Natural killer cell treated with Interleukin-12 subunit alpha and Interleukin-12 subunit beta and Interleukin-15 and Interleukin-18, amount 100 ng/mL, for 72 hours (primary cell): ENCODE measurements at regions not wholly inside any gene's neighbourhood (a gene's known extent, or its start where the extent isn't known, plus 50 kb on each side); places are given as distances from the start of the nearest gene placed in this dataset.

ENCODE experiments used
- ATAC-seq, 2 donors: fragments of 150-1000 bp; cut with Tn5 transposase in 1 of 2; sonication (Bioruptor Pico), chemical (Tn5 transposase) in 1 of 2; 2 replicates each; pipeline ENCODE4 v1.10.0; 2021
- DNase-seq: peaks from one replicate; pipeline ENCODE4 v3.0.0; 2022; ENCODE audit warnings: low spot score
- H3K27ac Mint-ChIP-seq, 2 donors: 1 replicate in 1 of 2; 2 replicates in 1 of 2; pipeline ENCODE4 v1.8.0; 2022; ENCODE audit warnings: mixed read lengths in 2 of 2, mild to moderate bottlenecking in 1 of 2, moderate library complexity in 1 of 2
- H3K27me3 Mint-ChIP-seq, 2 donors: 1 replicate in 1 of 2; 2 replicates in 1 of 2; pipeline ENCODE4 v1.8.0; 2022; ENCODE audit warnings: mixed read lengths in 2 of 2
- H3K36me3 Mint-ChIP-seq: one replicate; pipeline ENCODE4 v1.8.0; 2022; ENCODE audit warnings: mixed read lengths
- H3K4me1 Mint-ChIP-seq, 2 donors: 1 replicate in 1 of 2; 2 replicates in 1 of 2; pipeline ENCODE4 v1.8.0; 2022; ENCODE audit warnings: low read depth in 2 of 2, mixed read lengths in 2 of 2, mild to moderate bottlenecking in 1 of 2
- H3K4me3 Mint-ChIP-seq: one replicate; pipeline ENCODE4 v1.8.0; 2022; ENCODE audit warnings: mixed read lengths
- H3K9me3 Mint-ChIP-seq: 2 replicates; pipeline ENCODE4 v1.8.0; 2022; ENCODE audit warnings: mixed read lengths

DNA sequence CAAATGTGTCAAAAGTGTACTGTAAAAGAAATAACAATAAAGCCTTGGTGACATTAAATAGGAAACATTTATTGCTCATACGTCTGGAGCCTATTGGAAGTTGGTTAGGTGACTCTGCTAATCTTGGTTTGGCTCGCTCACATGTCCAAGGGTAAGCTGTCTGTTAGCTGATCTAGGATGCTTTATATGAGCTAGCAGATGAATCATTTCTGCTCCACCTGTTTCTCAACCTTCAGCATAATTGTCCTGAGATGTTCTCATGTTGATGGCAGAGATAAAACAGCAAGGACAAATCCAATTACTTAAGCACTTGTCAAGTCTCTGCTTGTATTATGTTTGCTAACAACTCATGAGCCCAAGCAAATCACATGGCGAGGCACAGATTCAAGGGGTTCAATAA, 56.0 kb upstream of the CD53 start:
- Mint-ChIP-seq H3K9me3 (no peaks in the 10 kb centered on the region), H3K36me3 (peaks cover 2% of the 10 kb centered on the region), H3K4me3 (no peak overlapping the region), H3K27me3 (peaks cover 9 to 25% of the 10 kb centered on the region in 2 donors), H3K27ac (no peak overlapping the region), H3K4me1 (no peaks in the 10 kb centered on the region)
- ATAC-seq (no peak), DNase-seq (no peak)

DNA sequence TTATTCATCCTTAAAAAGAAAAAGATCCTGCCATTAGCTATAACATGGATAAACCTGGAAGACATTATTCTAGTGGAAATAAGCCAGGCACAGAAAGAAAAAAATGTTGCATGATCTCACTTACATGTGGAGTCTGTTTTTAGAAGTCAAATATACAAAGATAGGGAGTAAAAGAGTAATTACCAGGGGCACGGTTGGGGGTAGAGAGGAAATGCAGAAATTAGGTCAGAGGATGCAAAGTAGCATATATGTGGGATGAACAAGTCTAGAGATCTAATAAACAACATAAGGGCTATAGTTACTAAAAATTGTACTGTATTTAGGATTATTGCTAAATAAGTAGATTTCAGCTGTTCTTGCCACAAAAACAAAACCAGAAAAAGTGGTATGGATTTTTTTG, 61.4 kb upstream of the CD53 start:
- no peak for DNase-seq
- no peak overlapping the region for H3K27ac Mint-ChIP-seq
- no peaks in the 10 kb centered on the region for H3K4me1 Mint-ChIP-seq
- H3K36me3 Mint-ChIP-seq: peaks cover 2% of the 10 kb centered on the region
- H3K4me3 Mint-ChIP-seq: no peak overlapping the region
- H3K27me3 Mint-ChIP-seq: peaks cover 19 to 31% of the 10 kb centered on the region in 2 donors
- no peaks in the 10 kb centered on the region for H3K9me3 Mint-ChIP-seq
- ATAC-seq: no peak

- Mint-ChIP-seq H3K36me3 (peaks cover 13% of the 10 kb centered on the region), H3K27me3 (peaks cover 12 to 18% of the 10 kb centered on the region in 2 donors), H3K9me3 (peaks cover 2% of the 10 kb centered on the region), H3K4me3 (no peak overlapping the region), H3K4me1 (no peaks in the 10 kb centered on the region), H3K27ac (no peak overlapping the region)
- DNase-seq (no peak), ATAC-seq (no peak)
These were observed 72.9 kb upstream of the CD53 start for GRCh38 chr1:110800079-110800478.

DNA sequence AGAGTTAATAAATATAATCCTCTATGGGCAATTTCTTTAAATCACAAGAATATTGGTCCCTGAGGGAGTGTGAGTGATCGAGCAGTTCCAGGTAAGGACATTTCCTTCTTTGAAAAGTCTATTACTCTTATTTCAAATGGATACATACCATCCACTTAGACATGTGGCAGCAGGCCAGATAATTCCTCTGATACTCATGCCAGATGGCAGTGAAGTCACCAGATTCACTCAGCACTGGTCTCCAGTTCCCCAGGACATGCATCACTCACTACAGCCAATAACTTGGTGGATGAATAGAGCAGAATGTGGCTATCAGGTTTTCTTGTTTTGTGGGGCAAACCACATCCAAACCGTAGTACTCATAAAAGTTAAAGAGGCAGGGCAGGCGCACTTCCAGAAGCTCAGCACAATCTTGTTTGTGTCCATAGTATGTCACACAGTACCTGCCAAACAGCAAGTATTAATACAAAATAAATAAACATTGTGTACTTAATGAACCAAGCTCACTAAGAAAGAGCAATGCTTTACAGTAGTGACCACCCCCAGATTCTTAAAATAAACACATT, 74.2 kb upstream of the CD53 start:
- Mint-ChIP-seq H3K9me3 (peaks cover 2% of the 10 kb centered on the region), H3K4me3 (no peak overlapping the region), H3K36me3 (peaks cover 4% of the 10 kb centered on the region), H3K27me3 (peaks cover 9% of the 10 kb centered on the region in 2 donors), H3K4me1 (no peaks in the 10 kb centered on the region), H3K27ac (no peak overlapping the region)
- no peak for ATAC-seq
- no peak for DNase-seq

GRCh38 chr1:110788673-110789072, 84.3 kb upstream of the CD53 start:
- DNase-seq: no peak
- ATAC-seq: no peak
- H3K27ac Mint-ChIP-seq: no peak overlapping the region
- H3K4me3 Mint-ChIP-seq: no peak overlapping the region
- H3K36me3 Mint-ChIP-seq: peaks cover 15% of the 10 kb centered on the region
- H3K27me3 Mint-ChIP-seq: peaks cover 3 to 15% of the 10 kb centered on the region in 2 donors
- no peaks in the 10 kb centered on the region for H3K9me3 Mint-ChIP-seq
- H3K4me1 Mint-ChIP-seq: peaks cover 20 to 43% of the 10 kb centered on the region in 2 donors

GRCh38 chr1:110787328-110788071, 85.4 kb upstream of the CD53 start:
- Mint-ChIP-seq H3K27ac (peak overlapping the region in 1 of 2 donors; percentile 18), H3K9me3 (no peaks in the 10 kb centered on the region), H3K27me3 (peaks cover 0 to 7% of the 10 kb centered on the region in 2 donors), H3K4me3 (peak overlapping the region; percentile 39), H3K4me1 (peaks cover 16 to 33% of the 10 kb centered on the region in 2 donors), H3K36me3 (peaks cover 10% of the 10 kb centered on the region)
- DNase-seq: no peak
- ATAC-seq: peak; percentile 50 to 62

- Mint-ChIP-seq H3K27ac (peak overlapping the region in 1 of 2 donors; percentile 18), H3K36me3 (peaks cover 10% of the 10 kb centered on the region), H3K9me3 (no peaks in the 10 kb centered on the region), H3K27me3 (peaks cover 0 to 7% of the 10 kb centered on the region in 2 donors), H3K4me3 (peak overlapping the region; percentile 39), H3K4me1 (peaks cover 16 to 33% of the 10 kb centered on the region in 2 donors)
- DNase-seq (no peak), ATAC-seq (no peak)
These were observed 86.1 kb upstream of the CD53 start for GRCh38 chr1:110786802-110787327.

GRCh38 chr1:110785612-110786011, 87.3 kb upstream of the CD53 start:
- Mint-ChIP-seq H3K27ac (no peak overlapping the region), H3K4me3 (no peak overlapping the region), H3K4me1 (peaks cover 20 to 35% of the 10 kb centered on the region in 2 donors), H3K36me3 (peaks cover 10% of the 10 kb centered on the region), H3K27me3 (peaks cover 0 to 7% of the 10 kb centered on the region in 2 donors), H3K9me3 (no peaks in the 10 kb centered on the region)
- no peak for ATAC-seq
- no peak for DNase-seq

GRCh38 chr1:110785055-110785454, 87.9 kb upstream of the CD53 start:
- Mint-ChIP-seq H3K4me1 (peaks cover 20 to 37% of the 10 kb centered on the region in 2 donors), H3K27ac (no peak overlapping the region), H3K9me3 (no peaks in the 10 kb centered on the region), H3K4me3 (no peak overlapping the region), H3K36me3 (peaks cover 10% of the 10 kb centered on the region), H3K27me3 (peaks cover 0 to 7% of the 10 kb centered on the region in 2 donors)
- DNase-seq: no peak
- no peak for ATAC-seq

DNA sequence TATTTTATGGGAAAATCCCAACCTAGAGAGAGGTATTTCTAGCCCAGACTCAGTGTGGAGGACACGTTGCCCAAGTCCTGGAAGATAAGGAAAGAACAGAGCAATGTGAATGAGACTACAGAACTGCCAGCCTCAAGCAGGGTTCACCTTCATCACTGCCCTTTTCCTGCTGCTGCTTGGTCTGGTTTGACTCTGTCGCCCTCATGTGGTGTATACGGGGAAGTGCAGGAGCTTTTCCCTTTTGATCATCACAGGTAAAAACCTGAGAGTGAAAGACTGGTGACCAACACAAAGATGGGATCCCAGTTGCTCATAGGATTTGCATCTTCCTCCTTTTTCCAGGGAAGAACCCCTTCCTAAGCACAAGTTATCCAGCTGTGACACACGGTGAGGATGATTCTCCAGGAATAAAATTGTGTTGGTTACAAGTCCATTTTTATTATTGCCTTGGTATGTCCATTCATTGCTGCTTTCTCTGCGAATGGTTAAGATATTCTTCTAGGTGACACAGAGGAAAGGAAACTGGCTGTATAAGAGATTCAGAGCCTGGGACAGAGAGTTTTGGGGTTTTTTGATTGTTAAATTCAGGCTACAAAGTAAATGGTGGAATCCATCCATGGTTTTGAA, 89.5 kb upstream of the CD53 start:
- peak; percentile 73 for DNase-seq
- H3K27me3 Mint-ChIP-seq: peaks cover 7 to 10% of the 10 kb centered on the region in 2 donors
- H3K9me3 Mint-ChIP-seq: no peaks in the 10 kb centered on the region

DNA sequence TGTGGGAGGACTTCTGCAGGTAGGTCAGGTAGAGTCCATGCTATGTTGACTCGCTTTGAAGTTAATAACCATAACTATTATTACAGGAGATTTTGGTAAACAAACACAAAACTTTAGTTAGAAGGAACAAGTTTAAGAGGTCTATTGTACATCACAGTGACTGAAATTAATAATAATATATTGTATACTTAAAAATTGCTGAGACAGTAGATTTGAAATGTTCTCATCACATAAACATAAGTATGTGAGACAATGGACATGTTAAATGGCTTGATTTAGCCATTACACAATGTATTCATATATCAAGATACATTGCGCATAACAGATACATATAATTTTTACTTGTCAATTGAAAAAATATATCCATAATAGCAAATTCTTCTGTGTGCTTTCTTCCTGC, 91.4 kb upstream of the CD53 start:
- H3K9me3 Mint-ChIP-seq: no peaks in the 10 kb centered on the region
- no peak for ATAC-seq

More for the DNA sequence above, 89.5 kb upstream of the CD53 start:
- peaks cover 20 to 37% of the 10 kb centered on the region in 2 donors for H3K4me1 Mint-ChIP-seq
- no peak overlapping the region for H3K27ac Mint-ChIP-seq
- no peak overlapping the region for H3K4me3 Mint-ChIP-seq
- H3K36me3 Mint-ChIP-seq: peaks cover under 1% of the 10 kb centered on the region
- ATAC-seq: peak; percentile 71 to 78

GRCh38 chr1:110780600-110781484, 92.1 kb upstream of the CD53 start:
- no peaks in the 10 kb centered on the region for H3K9me3 Mint-ChIP-seq
- ATAC-seq: peak; percentile 74 to 77
- no peaks in the 10 kb centered on the region for H3K36me3 Mint-ChIP-seq
- H3K27me3 Mint-ChIP-seq: peaks cover 12 to 16% of the 10 kb centered on the region in 2 donors
- no peak overlapping the region for H3K27ac Mint-ChIP-seq
- peak; percentile 73 for DNase-seq
- peaks cover 4 to 16% of the 10 kb centered on the region in 2 donors for H3K4me1 Mint-ChIP-seq
- no peak overlapping the region for H3K4me3 Mint-ChIP-seq

More for the DNA sequence above, 91.4 kb upstream of the CD53 start:
- Mint-ChIP-seq H3K27me3 (peaks cover 7 to 10% of the 10 kb centered on the region in 2 donors), H3K27ac (no peak overlapping the region), H3K36me3 (no peaks in the 10 kb centered on the region), H3K4me3 (no peak overlapping the region), H3K4me1 (peaks cover 7 to 22% of the 10 kb centered on the region in 2 donors)
- no peak for DNase-seq

DNA sequence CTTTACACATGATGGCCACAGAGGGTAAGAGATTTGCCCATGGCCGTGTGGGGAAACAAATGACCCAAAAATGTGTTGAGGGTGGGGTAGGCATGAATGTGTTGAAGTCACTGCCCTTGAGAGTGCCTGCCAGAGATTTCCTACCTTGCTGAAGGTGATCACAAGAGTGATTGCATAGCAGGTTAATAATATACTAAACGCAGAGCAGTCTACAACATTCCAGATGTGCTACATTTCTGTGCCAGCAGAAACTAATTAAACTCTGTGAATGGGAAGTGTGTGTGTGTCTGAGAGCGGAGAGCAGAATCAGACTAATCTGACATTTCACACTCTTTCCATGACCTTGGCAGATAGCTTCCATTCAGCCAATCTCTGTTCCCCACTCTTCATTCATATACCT, 93.3 kb upstream of the CD53 start:
- DNase-seq (no peak), ATAC-seq (no peak)
- peaks cover 4 to 7% of the 10 kb centered on the region in 2 donors for H3K4me1 Mint-ChIP-seq
- peaks cover 12 to 16% of the 10 kb centered on the region in 2 donors for H3K27me3 Mint-ChIP-seq
- H3K9me3 Mint-ChIP-seq: no peaks in the 10 kb centered on the region
- H3K4me3 Mint-ChIP-seq: no peak overlapping the region
- no peaks in the 10 kb centered on the region for H3K36me3 Mint-ChIP-seq
- H3K27ac Mint-ChIP-seq: no peak overlapping the region
